T-helper 2 cell treated with Interferon-gamma antibody and Interleukin-4, amounts not matched to agents 100 ng/mL and 5 ng/mL, for 36 hours (primary cell): ENCODE measurements at regions not wholly inside any gene's neighbourhood (a gene's known extent, or its start where the extent isn't known, plus 50 kb on each side); places are given as distances from the start of the nearest gene placed in this dataset.

Experiments
- intact Hi-C: fragments of 100-400 bp; cut with micrococcal nuclease; formaldehyde crosslinking; loops from one replicate; pipeline ENCODE4 v1.15.1; 2023

DNA sequence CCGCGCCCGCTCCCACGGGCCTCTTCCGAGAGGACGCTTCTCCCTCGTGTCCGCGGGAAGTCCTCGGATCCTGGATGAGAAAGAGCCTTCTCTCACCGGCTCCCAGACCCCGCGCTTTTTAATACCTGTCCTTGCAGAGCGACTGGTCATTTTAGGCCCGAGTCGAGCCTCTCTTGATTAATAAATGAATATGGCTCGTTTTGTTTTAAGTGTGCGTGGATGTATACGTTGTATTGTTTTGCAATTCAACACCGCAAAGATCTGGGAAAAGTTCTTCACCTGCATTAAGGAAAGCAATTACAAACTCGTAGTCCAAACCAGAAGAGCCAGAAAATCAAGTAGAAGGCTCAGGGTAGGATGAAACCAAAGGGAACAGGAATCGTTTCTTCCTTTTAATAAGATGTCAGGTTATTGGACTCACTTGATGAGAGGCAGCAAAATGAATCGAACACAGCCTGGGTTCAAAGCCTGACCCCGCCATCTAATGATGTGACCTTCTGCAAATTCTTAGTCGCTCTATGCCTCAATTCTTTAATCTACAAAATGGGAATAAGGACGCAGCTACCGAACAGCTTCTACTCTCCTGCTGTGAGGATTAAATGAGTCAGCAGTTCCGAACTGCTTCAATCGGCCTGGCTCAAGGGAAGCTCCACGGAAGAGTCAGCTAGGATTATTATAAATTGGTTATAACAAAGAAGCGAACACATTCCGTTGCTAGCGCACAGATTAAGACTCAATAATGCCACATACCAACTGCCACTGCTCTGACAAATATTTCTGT, 277.8 kb upstream of the NEBL start:
- intact Hi-C loops: no loop called here

DNA sequence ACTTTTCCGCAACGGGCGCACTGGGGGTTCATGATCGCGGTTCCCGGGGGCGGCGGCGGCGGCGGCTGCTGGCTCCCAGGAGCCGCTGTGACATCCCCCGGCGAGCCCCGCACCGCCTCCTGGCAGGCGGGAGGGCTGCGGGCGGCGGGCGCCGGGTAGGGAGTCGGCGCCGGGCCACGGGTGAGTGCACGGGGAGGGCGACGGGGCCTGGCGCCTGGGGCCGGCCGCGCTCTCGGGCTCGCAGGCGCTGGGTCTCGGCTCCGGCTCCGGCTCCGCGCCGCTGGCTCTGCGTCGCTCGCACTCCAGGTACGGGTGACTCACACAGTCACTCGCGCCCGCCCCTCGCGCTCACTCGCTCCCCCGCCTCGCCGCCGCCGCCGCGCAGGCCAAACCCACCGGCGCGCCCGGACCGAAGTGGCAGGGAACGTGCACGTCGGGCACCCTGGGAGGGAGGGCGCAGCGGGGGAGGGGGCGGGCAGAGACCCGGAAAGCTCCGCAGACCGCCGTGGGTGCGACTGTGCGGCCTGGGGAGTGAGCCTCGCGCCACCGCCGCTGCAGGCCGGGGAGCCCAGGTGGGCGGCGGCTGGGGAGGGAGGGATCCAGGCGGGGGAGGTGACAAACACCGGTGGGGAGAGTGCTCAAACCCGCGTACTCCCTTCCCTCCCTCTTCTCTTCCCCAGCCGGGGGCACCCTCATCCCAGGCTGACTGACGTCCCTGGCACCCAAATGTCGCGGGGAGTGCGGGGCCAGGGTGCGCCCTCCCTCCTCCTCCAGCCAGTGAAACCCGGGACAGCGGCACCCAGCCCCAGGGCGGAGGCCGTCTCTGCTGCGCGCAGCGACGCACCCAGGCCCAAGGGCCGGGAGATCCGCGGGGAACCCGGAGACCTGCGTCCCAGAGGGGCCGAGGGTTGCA, 276.9 kb upstream of the NEBL start:
- intact Hi-C loops: no loop called here

- intact Hi-C loops: no loop called here
Observed at GRCh38 chr10:21172930-21173801, 276.1 kb upstream of the NEBL start.

DNA sequence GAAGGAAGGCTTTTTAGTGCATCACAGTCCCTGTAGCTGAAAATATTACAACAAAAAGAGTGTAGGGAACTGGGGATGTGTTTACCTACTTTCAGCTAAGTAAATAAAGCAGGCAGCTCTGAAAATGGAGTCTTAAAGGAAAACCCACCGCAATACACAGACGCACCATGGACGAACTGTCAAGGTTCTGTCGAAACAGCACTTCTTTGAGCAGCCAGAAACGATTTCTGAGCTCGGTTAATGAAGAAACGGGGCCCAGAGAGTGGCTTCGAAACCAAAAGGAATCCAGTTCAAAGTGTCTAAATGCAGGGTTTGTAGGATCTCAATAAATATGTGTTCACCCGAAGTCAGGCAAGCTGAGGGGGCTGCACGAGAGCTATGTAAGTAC, 275.4 kb upstream of the NEBL start:
- intact Hi-C loops: no loop called here

DNA sequence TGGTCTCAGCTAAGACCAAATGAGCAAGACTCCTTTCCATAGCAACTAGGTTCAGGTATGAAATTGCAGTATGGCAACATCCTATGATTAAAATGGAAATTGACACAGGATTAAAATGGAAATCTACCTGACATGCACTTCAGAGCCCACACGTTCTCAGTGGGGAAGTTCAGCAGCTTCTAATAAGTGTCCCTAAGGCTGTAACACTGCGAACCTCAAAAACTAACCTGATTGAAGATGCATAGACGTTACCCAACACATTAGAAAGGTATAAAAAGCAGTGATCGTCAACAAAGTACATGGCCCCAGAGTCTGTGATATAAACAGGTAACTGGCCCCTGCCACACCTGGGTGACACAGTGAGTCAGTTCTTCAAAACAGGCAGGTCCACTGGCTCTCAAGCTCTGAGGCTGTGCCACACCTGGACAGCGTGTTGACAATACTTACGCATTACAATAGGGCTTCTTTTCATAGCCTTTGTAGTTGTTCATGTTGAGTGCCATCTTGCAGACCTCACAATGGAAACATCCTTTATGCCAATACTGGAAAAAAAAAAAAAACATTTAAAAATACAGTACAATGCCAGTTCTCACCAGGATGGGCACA, 274.9 kb upstream of the NEBL start:
- intact Hi-C loops: no loop called here

DNA sequence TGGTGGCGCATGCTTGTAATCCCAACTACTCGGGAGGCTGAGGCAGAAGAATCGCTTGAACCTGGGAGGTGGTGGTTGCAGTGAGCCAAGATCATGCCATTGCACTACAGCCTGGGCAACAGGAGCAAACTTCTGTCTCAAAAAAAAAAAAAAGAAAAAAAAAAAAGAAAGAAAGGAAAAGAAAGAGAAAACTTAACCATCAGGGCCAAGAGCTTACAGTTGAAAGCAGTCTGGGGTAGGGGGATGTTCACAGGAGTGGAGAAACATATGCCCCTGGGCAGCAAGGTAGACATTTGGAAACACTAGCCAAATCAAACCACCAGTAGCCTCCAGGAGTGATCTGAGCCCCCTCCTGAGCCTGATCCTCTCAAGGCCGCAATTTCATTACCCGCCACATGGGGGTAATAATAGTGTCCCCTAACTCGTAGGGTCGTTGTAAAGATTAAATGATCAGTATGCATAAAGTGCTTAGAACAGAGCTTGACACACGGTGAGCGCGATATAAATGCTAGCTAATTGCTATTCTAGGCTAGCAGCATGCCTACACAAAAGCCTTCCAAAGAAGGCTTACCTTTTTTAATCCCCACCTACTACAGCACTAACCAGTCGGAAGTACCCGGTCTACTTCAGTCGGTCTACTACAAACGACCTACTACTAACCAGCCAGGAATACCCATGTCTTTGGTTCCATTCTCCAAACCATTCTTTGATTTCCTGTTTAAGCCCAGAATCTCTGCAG, 274.3 kb upstream of the NEBL start:
- intact Hi-C loops: no loop called here

DNA sequence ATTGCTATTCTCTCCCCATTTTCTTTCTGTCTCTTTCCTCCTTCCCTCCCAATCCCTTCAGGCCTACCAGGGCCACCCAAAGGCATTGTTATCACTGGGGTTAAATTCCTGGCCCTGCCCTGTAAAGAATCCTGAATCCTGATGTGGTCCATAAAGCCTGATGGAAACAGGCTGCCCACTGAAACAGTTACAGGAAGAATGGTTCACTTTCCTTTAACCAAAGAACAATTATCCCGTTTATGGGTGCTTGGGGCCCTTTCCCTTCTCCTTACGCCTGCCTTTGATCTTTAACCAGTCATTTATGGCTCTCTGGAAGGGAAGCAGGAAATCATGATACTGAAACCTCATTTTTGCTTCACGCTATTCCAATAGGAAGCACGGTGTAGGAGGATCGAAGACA, 273.1 kb upstream of the NEBL start:
- intact Hi-C loops: no loop called here

GRCh38 chr10:21169271-21169670, 272.2 kb upstream of the NEBL start:
- intact Hi-C loops: no loop called here

DNA sequence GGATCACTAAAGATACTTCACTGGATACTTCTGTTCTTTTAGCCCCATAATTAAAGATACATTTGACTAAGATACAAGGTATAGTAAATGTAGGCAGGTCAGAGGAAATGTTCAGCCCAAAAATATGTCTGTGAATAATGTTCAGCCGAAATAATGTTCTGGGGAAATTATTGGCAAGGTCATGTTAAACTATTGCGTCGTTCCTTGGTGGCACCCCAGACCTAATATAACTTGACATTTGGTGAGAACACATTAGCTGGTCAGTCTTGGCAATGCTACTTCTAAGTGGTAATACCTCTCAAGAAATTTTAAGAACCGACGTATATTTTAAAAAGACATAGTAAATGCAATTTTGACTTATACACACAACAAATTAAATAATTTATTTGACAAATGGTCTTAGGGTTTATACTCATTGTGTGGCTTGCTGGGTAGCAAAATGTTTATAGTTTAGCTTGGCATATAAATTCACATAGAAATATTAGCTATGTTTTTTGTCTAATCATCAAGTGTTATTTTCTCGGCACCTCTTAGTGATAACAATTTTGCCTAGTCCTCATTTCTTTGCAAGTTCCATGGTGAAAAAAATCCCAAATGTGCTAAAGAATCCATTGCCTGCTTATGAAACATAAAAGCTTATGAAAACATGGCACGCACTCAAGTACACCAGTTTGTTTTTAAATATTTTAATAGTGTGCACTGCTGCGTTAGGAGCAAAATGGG, 270.3 kb upstream of the NEBL start:
- intact Hi-C loops: no loop called here

- intact Hi-C loops: no loop called here
Observed at GRCh38 chr10:21166557-21167287, 269.6 kb upstream of the NEBL start.

- intact Hi-C loops: no loop called here
Observed at GRCh38 chr10:21165489-21165888, 268.4 kb upstream of the NEBL start.

DNA sequence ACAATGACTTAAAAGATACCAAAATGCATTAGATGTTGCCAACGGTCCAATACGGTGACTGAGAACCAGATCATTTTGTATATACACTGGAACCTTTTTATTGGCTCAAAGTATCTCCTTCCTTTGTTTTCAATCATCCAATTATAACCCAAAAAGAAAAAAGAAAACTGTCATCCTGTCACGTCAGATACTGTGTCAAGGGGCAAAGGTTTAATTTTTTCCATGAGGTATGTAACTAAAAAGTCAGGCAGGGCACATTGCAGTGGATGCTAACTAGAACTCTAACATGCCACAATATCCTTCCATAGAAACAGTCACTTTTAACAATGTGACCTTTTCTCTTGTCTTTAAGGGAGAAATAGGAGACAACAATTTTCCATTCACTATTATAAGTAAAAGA, 267.6 kb upstream of the NEBL start:
- intact Hi-C loops: no loop called here

GRCh38 chr10:21162948-21163347, 265.8 kb upstream of the NEBL start:
- intact Hi-C loops: no loop called here

- intact Hi-C loops: no loop called here
Observed at GRCh38 chr10:21161647-21162046, 264.5 kb upstream of the NEBL start.

- intact Hi-C loops: no loop called here
Observed at GRCh38 chr10:21161090-21161625, 264.0 kb upstream of the NEBL start.

DNA sequence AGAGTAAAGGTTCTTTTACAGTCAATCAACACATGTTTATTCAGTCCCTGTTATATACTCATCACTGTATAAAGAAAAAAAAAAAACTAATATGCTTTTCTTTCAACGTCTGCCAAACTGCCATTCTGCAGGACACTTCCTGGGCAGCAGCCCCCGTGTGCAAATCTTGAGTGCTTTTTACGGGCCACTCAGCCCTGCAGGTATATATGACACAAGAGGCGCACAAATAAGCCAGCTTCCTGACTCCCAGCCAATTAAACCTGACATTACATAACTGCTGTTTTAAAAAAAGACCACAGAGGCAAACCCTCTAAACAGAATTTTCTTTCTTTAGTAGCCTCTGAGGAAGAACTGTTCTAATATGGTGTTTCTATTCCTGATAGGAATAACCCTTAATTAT, 263.0 kb upstream of the NEBL start:
- intact Hi-C loops: no loop called here

DNA sequence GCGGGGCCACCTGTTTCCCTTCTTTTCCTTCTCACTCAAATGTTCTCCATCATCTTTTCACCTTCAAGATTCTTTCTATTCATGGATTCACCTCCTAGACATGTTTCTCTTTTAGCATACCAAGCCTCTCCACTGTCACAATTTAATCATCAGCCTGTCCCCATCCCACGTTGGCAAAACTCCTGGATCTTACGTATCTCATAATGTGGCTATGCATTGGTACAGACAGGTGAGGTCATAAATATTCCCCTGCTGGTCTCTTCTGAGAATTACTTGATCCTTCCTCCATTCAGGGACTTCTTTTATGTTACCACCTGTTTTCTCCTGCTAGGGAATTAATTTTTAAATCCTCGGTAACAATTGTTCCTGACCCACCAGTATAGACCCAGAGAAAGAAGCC, 262.6 kb upstream of the NEBL start:
- intact Hi-C loops: no loop called here

GRCh38 chr10:21158301-21158700, 261.2 kb upstream of the NEBL start:
- intact Hi-C loops: no loop called here

DNA sequence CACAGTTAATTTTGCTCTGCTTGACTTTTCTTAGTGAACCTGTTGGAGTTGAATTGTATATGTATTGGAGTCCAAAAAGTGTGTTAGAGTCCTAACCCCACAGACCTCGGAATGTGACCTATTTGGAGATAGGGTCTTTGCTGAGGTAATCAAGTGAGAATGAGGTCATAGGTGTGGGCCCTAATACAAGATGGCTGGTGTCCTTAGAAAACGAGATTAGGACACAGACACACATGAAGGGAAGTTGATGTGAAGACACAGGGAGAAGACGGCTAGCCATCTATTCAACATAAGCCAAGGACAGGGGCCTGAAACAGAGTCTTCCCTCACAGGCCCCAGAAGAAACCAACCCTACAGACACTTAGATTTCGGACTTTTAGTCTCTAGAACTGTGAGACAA, 260.6 kb upstream of the NEBL start:
- intact Hi-C loops: no loop called here
